K562 (cell line): ENCODE measurements at regions not wholly inside any gene's neighbourhood (a gene's known extent, or its start where the extent isn't known, plus 50 kb on each side); places are given as distances from the start of the nearest gene placed in this dataset.

ENCODE experiments used
- ARID1B ChIP-seq: fragments of 450-650 bp; IDR thresholded peaks from 2 replicates; pipeline ENCODE4 v1.6.1; 2016; ENCODE audit warnings: antibody characterized with exemption, mild to moderate bottlenecking, inconsistent platforms
- ATF7 ChIP-seq: fragments of 450-650 bp; IDR thresholded peaks from 2 replicates; pipeline ENCODE4 v1.7.1; 2014; ENCODE audit warnings: mild to moderate bottlenecking, moderate library complexity
- BRF1 ChIP-seq: IDR thresholded peaks from 3 replicates; pipeline ENCODE4 v1.6.1; 2011; ENCODE audit warnings: borderline replicate concordance, mild to moderate bottlenecking; ENCODE audit not compliant: insufficient read length; ENCODE audit errors: extremely low read depth
- CSDE1 ChIP-seq, 2 experiments: fragments of 450-650 bp; IDR thresholded peaks; 2 replicates each; pipeline ENCODE4 v1.6.1; 2016; ENCODE audit warnings: mild to moderate bottlenecking in 1 of 2
- CXXC5 ChIP-seq: fragments of 250-450 bp; sonication (Bioruptor Pico); IDR thresholded peaks from 2 replicates; pipeline ENCODE4 v1.8.0; 2022; ENCODE audit warnings: inconsistent platforms, mild to moderate bottlenecking, moderate library complexity
- GABPB2 ChIP-seq: fragments of 250-450 bp; sonication (Bioruptor Pico); conservative IDR thresholded peaks from 2 replicates; pipeline ENCODE4 v1.5.1; 2021; ENCODE audit warnings: mild to moderate bottlenecking
- GTF2F1 ChIP-seq: IDR thresholded peaks from 2 replicates; pipeline ENCODE4 v1.6.1; 2011; ENCODE audit warnings: low read depth, low read length, improper control_type of control experiment
- HNRNPLL ChIP-seq: fragments of 200-400 bp; formaldehyde crosslinking; IDR thresholded peaks from 2 replicates; pipeline ENCODE4 v1.6.1; 2017; ENCODE audit warnings: low read length, low read depth, mild to moderate bottlenecking; ENCODE audit not compliant: poor library complexity, severe bottlenecking
- MAZ ChIP-seq, 2 experiments: fragments of 450-650 bp in 1 of 2; sonication (generic) in 1 of 2; formaldehyde crosslinking; IDR thresholded peaks in 1 of 2; conservative IDR thresholded peaks in 1 of 2; 2 replicates each; pipeline versions ENCODE4 v1.4.0 to v1.5.0; 2020; ENCODE audit warnings: mild to moderate bottlenecking in 1 of 2, missing genetic modification reagents in 1 of 2
- PCBP1 ChIP-seq: fragments of 200-400 bp; formaldehyde crosslinking; IDR thresholded peaks from 2 replicates; pipeline ENCODE4 v1.6.1; 2018; ENCODE audit warnings: mild to moderate bottlenecking, low read depth, low read length; ENCODE audit not compliant: poor library complexity, severe bottlenecking
- RB1 ChIP-seq: fragments of 450-650 bp; IDR thresholded peaks from 2 replicates; pipeline ENCODE4 v1.6.1; 2017; ENCODE audit warnings: low read depth, mild to moderate bottlenecking
- SRF ChIP-seq, 2 experiments: fragments of 250-450, 450-650 bp in 1 of 2; sonication (Bioruptor Pico) in 1 of 2; sonication (generic) in 1 of 2; formaldehyde crosslinking; IDR thresholded peaks; 2 replicates each; pipeline versions ENCODE4 v1.5.0 to v1.5.1; 2020 to 2022; ENCODE audit warnings: mild to moderate bottlenecking in 1 of 2, missing genetic modification reagents in 1 of 2
- TAL1 ChIP-seq: fragments of 450-650 bp; IDR thresholded peaks from 2 replicates; pipeline ENCODE4 v1.6.1; 2016; ENCODE audit warnings: mild to moderate bottlenecking
- ZKSCAN1 ChIP-seq: fragments of 150-350 bp; IDR thresholded peaks from 2 replicates; pipeline ENCODE4 v1.6.1; 2016; ENCODE audit warnings: low read depth, low read length
- ZNF24 ChIP-seq: fragments of 450-650 bp; IDR thresholded peaks from 2 replicates; pipeline ENCODE4 v1.6.1; 2016
- ZNF3 ChIP-seq: fragments of 250-450 bp; sonication (Bioruptor Pico); IDR thresholded peaks from 2 replicates; pipeline ENCODE4 v1.5.0; 2021; ENCODE audit warnings: mild to moderate bottlenecking, moderate library complexity
- ZNF551 ChIP-seq: fragments of 250-450 bp; sonication (Bioruptor Pico); IDR thresholded peaks from 2 replicates; pipeline ENCODE4 v1.5.0; 2021; ENCODE audit warnings: mild to moderate bottlenecking, moderate library complexity
- TF ChIP-seq, protein P1 (sequence below): fragments of 450-650 bp; IDR thresholded peaks from 2 replicates; pipeline ENCODE4 v1.6.1; 2016; ENCODE audit warnings: mild to moderate bottlenecking
- TF ChIP-seq, protein P2 (sequence below): fragments of 450-650 bp; IDR thresholded peaks from 2 replicates; pipeline ENCODE4 v1.6.1; 2018; ENCODE audit not compliant: partially characterized antibody
- TF ChIP-seq, protein P3 (sequence below): fragments of 250-450 bp; sonication (Bioruptor Pico); IDR thresholded peaks from 2 replicates; pipeline ENCODE4 v1.4.0; 2020
- TF ChIP-seq, protein P4 (sequence below): fragments of 450-650 bp; formaldehyde crosslinking; IDR thresholded peaks from 2 replicates; pipeline ENCODE4 v1.4.0; 2022; ENCODE audit warnings: missing genetic modification characterization

DNA sequence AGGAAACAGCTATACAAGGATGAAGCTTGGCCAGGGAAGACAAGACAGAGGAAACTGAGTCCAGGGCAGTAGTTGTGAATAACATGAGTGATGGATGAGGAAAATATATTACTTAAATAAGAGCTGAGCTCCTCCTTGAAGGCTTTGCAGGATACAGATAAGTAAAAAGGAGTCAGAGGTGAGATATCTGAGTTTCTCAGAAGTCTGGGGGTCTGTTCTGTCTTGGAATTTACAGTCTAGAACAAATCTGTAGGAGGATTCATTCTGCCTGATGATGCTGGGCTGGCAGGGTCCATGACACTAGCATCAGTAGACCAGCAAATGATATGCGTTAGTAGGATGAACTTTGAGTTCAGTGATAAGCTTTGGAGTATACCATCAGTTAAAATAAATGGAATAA lies 266.1 kb upstream of the POGK start (continued):
- TF ChIP-seq PCBP1 (no peak), GABPB2 (CRISPR knock-in tag) (no peak), ATF7 (no peak), MAZ (CRISPR knock-in tag; conservative IDR thresholded peaks at IDR 0.05 in 1 of 2, IDR thresholded peaks at IDR 0.05 in 1 of 2) (no peak), ZNF24 (no peak), CXXC5 (CRISPR knock-in tag) (no peak), GTF2F1 (no peak), BRF1 (no peak), TAL1 (peak; percentile 25; the same call in 1 of the 2 replicates), HNRNPLL (no peak), ARID1B (peak; percentile 50; the same call in 1 of the 2 replicates), ZNF3 (CRISPR knock-in tag) (no peak), CSDE1 (IDR thresholded peaks at IDR 0.05) (no peak), SRF (CRISPR knock-in tag; IDR thresholded peaks at IDR 0.05) (no peak), ZNF551 (no peak), ZKSCAN1 (no peak), RB1 (no peak)
- TF ChIP-seq, protein P1, sequence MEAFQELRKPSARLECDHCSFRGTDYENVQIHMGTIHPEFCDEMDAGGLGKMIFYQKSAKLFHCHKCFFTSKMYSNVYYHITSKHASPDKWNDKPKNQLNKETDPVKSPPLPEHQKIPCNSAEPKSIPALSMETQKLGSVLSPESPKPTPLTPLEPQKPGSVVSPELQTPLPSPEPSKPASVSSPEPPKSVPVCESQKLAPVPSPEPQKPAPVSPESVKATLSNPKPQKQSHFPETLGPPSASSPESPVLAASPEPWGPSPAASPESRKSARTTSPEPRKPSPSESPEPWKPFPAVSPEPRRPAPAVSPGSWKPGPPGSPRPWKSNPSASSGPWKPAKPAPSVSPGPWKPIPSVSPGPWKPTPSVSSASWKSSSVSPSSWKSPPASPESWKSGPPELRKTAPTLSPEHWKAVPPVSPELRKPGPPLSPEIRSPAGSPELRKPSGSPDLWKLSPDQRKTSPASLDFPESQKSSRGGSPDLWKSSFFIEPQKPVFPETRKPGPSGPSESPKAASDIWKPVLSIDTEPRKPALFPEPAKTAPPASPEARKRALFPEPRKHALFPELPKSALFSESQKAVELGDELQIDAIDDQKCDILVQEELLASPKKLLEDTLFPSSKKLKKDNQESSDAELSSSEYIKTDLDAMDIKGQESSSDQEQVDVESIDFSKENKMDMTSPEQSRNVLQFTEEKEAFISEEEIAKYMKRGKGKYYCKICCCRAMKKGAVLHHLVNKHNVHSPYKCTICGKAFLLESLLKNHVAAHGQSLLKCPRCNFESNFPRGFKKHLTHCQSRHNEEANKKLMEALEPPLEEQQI, result no peak
- TF ChIP-seq, protein P2, sequence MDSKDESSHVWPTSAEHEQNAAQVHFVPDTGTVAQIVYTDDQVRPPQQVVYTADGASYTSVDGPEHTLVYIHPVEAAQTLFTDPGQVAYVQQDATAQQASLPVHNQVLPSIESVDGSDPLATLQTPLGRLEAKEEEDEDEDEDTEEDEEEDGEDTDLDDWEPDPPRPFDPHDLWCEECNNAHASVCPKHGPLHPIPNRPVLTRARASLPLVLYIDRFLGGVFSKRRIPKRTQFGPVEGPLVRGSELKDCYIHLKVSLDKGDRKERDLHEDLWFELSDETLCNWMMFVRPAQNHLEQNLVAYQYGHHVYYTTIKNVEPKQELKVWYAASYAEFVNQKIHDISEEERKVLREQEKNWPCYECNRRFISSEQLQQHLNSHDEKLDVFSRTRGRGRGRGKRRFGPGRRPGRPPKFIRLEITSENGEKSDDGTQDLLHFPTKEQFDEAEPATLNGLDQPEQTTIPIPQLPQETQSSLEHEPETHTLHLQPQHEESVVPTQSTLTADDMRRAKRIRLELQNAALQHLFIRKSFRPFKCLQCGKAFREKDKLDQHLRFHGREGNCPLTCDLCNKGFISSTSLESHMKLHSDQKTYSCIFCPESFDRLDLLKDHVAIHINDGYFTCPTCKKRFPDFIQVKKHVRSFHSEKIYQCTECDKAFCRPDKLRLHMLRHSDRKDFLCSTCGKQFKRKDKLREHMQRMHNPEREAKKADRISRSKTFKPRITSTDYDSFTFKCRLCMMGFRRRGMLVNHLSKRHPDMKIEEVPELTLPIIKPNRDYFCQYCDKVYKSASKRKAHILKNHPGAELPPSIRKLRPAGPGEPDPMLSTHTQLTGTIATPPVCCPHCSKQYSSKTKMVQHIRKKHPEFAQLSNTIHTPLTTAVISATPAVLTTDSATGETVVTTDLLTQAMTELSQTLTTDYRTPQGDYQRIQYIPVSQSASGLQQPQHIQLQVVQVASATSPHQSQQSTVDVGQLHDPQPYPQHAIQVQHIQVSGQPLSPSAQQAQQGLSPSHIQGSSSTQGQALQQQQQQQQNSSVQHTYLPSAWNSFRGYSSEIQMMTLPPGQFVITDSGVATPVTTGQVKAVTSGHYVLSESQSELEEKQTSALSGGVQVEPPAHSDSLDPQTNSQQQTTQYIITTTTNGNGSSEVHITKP, result peak; percentile 10
- TF ChIP-seq, protein P3, sequence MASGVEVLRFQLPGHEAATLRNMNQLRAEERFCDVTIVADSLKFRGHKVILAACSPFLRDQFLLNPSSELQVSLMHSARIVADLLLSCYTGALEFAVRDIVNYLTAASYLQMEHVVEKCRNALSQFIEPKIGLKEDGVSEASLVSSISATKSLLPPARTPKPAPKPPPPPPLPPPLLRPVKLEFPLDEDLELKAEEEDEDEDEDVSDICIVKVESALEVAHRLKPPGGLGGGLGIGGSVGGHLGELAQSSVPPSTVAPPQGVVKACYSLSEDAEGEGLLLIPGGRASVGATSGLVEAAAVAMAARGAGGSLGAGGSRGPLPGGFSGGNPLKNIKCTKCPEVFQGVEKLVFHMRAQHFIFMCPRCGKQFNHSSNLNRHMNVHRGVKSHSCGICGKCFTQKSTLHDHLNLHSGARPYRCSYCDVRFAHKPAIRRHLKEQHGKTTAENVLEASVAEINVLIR, result no peak
- TF ChIP-seq, protein P4, sequence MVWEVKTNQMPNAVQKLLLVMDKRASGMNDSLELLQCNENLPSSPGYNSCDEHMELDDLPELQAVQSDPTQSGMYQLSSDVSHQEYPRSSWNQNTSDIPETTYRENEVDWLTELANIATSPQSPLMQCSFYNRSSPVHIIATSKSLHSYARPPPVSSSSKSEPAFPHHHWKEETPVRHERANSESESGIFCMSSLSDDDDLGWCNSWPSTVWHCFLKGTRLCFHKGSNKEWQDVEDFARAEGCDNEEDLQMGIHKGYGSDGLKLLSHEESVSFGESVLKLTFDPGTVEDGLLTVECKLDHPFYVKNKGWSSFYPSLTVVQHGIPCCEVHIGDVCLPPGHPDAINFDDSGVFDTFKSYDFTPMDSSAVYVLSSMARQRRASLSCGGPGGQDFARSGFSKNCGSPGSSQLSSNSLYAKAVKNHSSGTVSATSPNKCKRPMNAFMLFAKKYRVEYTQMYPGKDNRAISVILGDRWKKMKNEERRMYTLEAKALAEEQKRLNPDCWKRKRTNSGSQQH (CRISPR knock-in tag), result no peak
